ENCODE measurements at regions not wholly inside any gene's neighbourhood (a gene's known extent, or its start where the extent isn't known, plus 50 kb on each side); places are given as distances from the start of the nearest gene placed in this dataset.
"Not testable (repeated sequence)": the region's sequence is repeated elsewhere in the genome, so short reads cannot be mapped to it uniquely, and the experiment has no call there.

DNA sequence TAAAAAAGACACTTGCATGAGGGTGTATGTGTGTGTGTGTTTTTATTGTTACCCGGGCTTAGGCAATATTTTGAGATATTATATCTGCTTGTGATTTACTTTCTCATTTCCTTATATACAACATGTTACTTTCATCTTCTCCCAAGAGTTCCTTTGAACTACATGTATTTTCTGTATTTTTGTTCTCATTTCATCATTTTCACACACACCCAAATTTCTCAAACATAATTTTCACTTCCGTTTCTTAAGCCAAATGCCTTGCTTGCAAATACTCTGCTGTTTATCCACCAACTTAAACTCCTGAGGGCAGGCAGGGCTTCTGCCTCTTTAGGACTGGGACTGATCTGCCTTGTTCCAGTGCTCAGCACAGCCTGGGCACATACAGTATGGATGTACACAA is 69.3 kb upstream of the FYN start:
- Histone ChIP-seq H3K4me3 (no peak overlapping the region), H2AFZ (no peak overlapping the region), H3K27ac (no peak overlapping the region), H3K9me3 (ENCODE audit: low read depth) (no peaks in the 10 kb centered on the region), H3K4me2 (ENCODE audit: unreplicated experiment) (no peak overlapping the region), H3K4me1 (ENCODE audit: insufficient read depth) (peaks cover 7% of the 10 kb centered on the region), H3K9ac (no peak overlapping the region), H3K27me3 (replicated peaks; ENCODE audit: insufficient read depth) (no peaks in the 10 kb centered on the region), H3K9me2 (ENCODE audit: insufficient read depth) (no peaks in the 10 kb centered on the region), H3K79me2 (ENCODE audit: insufficient read depth) (no peaks in the 10 kb centered on the region), H4K20me1 (ENCODE audit: insufficient read depth) (no peaks in the 10 kb centered on the region), H3K36me3 (ENCODE audit: low read depth) (no peaks in the 10 kb centered on the region), H3F3A (ENCODE audit: insufficient read depth) (peaks cover 14% of the 10 kb centered on the region)
- WGBS, 2 experiments (ENCODE audit: low coverage in 1 of 2, low lambda C conversion rate in 2 of 2, missing lambda C conversion rate in 2 of 2) = 80 to 88% methylated on average over 2 of the region's 2 CpGs
- no peak for DNase-seq
- no peak for TF ChIP-seq EZH2 (IDR thresholded peaks at IDR 0.05; ENCODE audit: insufficient read depth, poor library complexity, severe bottlenecking)
- no peak for TF ChIP-seq EZH2phosphoT487 (IDR thresholded peaks at IDR 0.05; ENCODE audit: insufficient read depth, low read depth)
- in situ Hi-C loops (cut with MboI) = no loop called here

DNA sequence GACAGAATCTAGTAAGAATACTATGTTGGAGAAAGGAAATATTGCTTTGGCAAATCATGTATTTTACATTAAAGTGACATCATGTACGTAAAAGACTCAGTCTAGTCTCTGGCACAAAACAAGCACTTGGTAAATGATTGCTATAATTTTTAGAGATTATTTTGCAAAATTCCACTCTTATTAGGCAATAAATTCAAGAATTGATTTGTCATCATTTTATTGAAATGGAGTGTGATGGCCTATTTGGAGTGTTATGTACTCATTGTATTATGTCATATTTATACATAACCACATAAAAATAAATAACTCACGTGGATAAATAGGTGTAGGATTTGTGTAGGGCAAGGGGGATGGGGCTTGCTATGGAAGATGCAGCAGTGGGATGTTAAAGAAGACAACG is 70.0 kb upstream of the FYN start:
- Histone ChIP-seq H3K27ac (no peak overlapping the region), H3K4me3 (no peak overlapping the region), H3K9me2 (ENCODE audit: insufficient read depth) (no peaks in the 10 kb centered on the region), H2AFZ (no peak overlapping the region), H3K27me3 (replicated peaks; ENCODE audit: insufficient read depth) (no peaks in the 10 kb centered on the region), H3K9ac (no peak overlapping the region), H3K9me3 (ENCODE audit: low read depth) (no peaks in the 10 kb centered on the region), H4K20me1 (ENCODE audit: insufficient read depth) (no peaks in the 10 kb centered on the region), H3F3A (ENCODE audit: insufficient read depth) (peaks cover 9% of the 10 kb centered on the region), H3K4me2 (ENCODE audit: unreplicated experiment) (no peak overlapping the region), H3K79me2 (ENCODE audit: insufficient read depth) (no peaks in the 10 kb centered on the region), H3K4me1 (ENCODE audit: insufficient read depth) (peaks cover 7% of the 10 kb centered on the region), H3K36me3 (ENCODE audit: low read depth) (no peaks in the 10 kb centered on the region)
- WGBS, 2 experiments (ENCODE audit: low coverage in 1 of 2, low lambda C conversion rate in 2 of 2, missing lambda C conversion rate in 2 of 2) = 59 to 62% methylated on average over 3 of the region's 3 CpGs
- TF ChIP-seq EZH2phosphoT487 (IDR thresholded peaks at IDR 0.05; ENCODE audit: insufficient read depth, low read depth) (no peak), EZH2 (IDR thresholded peaks at IDR 0.05; ENCODE audit: insufficient read depth, poor library complexity, severe bottlenecking) (no peak)
- in situ Hi-C loops (cut with MboI) = no loop called here
- DNase-seq = no peak

DNA sequence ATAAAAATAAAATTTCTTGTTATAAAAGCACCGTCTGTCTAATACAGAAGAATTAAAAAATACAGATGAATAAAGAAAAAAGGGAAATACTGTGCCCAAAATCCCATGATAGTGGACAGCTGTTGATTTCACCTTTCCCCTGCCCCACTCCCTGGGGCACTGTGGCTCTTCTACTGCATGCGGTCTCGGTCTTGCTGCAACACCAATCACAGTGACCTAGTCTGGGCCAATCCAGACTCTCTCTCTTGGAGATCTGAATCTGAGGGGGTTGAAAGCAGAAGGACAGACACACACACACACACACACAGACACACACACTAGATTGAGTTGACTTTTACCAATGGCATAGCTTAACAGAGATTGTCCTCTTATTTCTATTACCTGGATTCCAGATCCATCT is 70.5 kb upstream of the FYN start:
- no peak for TF ChIP-seq EZH2phosphoT487 (IDR thresholded peaks at IDR 0.05; ENCODE audit: insufficient read depth, low read depth)
- no peak for TF ChIP-seq EZH2 (IDR thresholded peaks at IDR 0.05; ENCODE audit: insufficient read depth, poor library complexity, severe bottlenecking)
- Histone ChIP-seq H3K27me3 (replicated peaks; ENCODE audit: insufficient read depth) (no peaks in the 10 kb centered on the region), H3K79me2 (ENCODE audit: insufficient read depth) (no peaks in the 10 kb centered on the region), H3K9me2 (ENCODE audit: insufficient read depth) (no peaks in the 10 kb centered on the region), H3K9ac (no peak overlapping the region), H3K27ac (no peak overlapping the region), H3K4me3 (no peak overlapping the region), H2AFZ (no peak overlapping the region), H3K4me2 (ENCODE audit: unreplicated experiment) (no peak overlapping the region), H3K4me1 (ENCODE audit: insufficient read depth) (peaks cover 4% of the 10 kb centered on the region), H3K9me3 (ENCODE audit: low read depth) (no peaks in the 10 kb centered on the region), H3K36me3 (ENCODE audit: low read depth) (no peaks in the 10 kb centered on the region), H4K20me1 (ENCODE audit: insufficient read depth) (no peaks in the 10 kb centered on the region), H3F3A (ENCODE audit: insufficient read depth) (peaks cover 4% of the 10 kb centered on the region)
- no peak for DNase-seq
- in situ Hi-C loops (cut with MboI) = no loop called here
- WGBS, 2 experiments (ENCODE audit: low coverage in 1 of 2, low lambda C conversion rate in 2 of 2, missing lambda C conversion rate in 2 of 2) = 89 to 95% methylated on average over 3 of the region's 3 CpGs

DNA sequence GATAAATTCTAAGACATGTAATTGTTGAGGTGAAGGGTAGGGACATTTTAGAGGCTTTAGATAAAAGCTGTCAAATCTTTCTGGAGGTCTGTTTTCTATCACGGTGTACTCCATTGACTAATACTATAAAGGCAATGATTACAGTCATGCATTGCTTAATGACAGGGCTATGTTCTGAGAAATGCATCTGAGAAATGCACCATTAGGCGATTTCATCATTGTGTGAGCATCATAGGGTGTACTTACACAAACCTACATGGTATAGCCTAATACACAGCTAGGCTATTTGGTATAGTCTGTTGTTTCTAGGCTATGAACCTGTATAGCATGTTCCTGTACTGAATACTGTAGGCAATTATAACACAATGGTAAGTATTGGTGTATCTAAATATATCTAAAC is 71.3 kb upstream of the FYN start:
- Histone ChIP-seq H3K4me2 (ENCODE audit: unreplicated experiment) (no peak overlapping the region), H3K27ac (no peak overlapping the region), H3F3A (ENCODE audit: insufficient read depth) (no peaks in the 10 kb centered on the region), H4K20me1 (ENCODE audit: insufficient read depth) (no peaks in the 10 kb centered on the region), H3K79me2 (ENCODE audit: insufficient read depth) (no peaks in the 10 kb centered on the region), H2AFZ (no peak overlapping the region), H3K4me1 (ENCODE audit: insufficient read depth) (no peaks in the 10 kb centered on the region), H3K9ac (no peak overlapping the region), H3K9me3 (ENCODE audit: low read depth) (no peaks in the 10 kb centered on the region), H3K27me3 (replicated peaks; ENCODE audit: insufficient read depth) (no peaks in the 10 kb centered on the region), H3K9me2 (ENCODE audit: insufficient read depth) (no peaks in the 10 kb centered on the region), H3K4me3 (no peak overlapping the region), H3K36me3 (ENCODE audit: low read depth) (no peaks in the 10 kb centered on the region)
- TF ChIP-seq EZH2 (IDR thresholded peaks at IDR 0.05; ENCODE audit: insufficient read depth, poor library complexity, severe bottlenecking) = no peak
- no peak for TF ChIP-seq EZH2phosphoT487 (IDR thresholded peaks at IDR 0.05; ENCODE audit: insufficient read depth, low read depth)
- in situ Hi-C loops (cut with MboI) = no loop called here
- no peak for DNase-seq
- 79 to 83% methylated on average over 2 of the region's 2 CpGs for WGBS, 2 experiments (ENCODE audit: low coverage in 1 of 2, low lambda C conversion rate in 2 of 2, missing lambda C conversion rate in 2 of 2)

DNA sequence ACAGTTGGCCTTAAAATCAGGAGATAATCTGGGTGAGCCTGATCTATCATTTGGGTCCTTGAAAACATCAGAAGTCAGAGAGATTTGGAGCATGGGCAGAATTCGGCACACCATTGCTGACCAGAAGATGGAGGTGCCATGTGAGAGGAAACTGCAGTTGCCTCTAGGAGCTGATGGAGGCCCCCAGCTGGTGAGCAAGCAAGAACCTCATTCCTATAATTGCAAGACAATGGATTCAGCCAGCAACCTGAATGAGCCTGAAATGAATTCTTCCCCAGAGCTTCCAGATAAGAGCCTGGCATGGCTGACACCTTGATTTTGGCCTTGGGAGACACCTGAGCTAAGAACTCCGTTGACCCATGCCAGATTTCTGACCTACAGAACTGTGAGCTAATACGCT is 76.3 kb upstream of the FYN start:
- no peak overlapping the region for H3K9ac ChIP-seq
- 94% methylated on average over 3 of the region's 3 CpGs for WGBS, 2 experiments (ENCODE audit: low coverage in 1 of 2, low lambda C conversion rate in 2 of 2, missing lambda C conversion rate in 2 of 2)
- in situ Hi-C loops (cut with MboI) = no loop called here
- H3K4me3 ChIP-seq = no peak overlapping the region
- H3K4me1 ChIP-seq (ENCODE audit: insufficient read depth) = peaks cover 21% of the 10 kb centered on the region
- H3K9me2 ChIP-seq (ENCODE audit: insufficient read depth) = no peaks in the 10 kb centered on the region
- no peaks in the 10 kb centered on the region for H3K79me2 ChIP-seq (ENCODE audit: insufficient read depth)
- no peaks in the 10 kb centered on the region for H4K20me1 ChIP-seq (ENCODE audit: insufficient read depth)
- H2AFZ ChIP-seq = no peak overlapping the region
- no peaks in the 10 kb centered on the region for H3K9me3 ChIP-seq (ENCODE audit: low read depth)
- no peak overlapping the region for H3K4me2 ChIP-seq (ENCODE audit: unreplicated experiment)
- no peak overlapping the region for H3K27ac ChIP-seq
- H3K36me3 ChIP-seq (ENCODE audit: low read depth) = no peaks in the 10 kb centered on the region
- DNase-seq = no peak
- TF ChIP-seq EZH2phosphoT487 (IDR thresholded peaks at IDR 0.05; ENCODE audit: insufficient read depth, low read depth) (no peak), EZH2 (IDR thresholded peaks at IDR 0.05; ENCODE audit: insufficient read depth, poor library complexity, severe bottlenecking) (no peak)
- no peaks in the 10 kb centered on the region for H3K27me3 ChIP-seq (replicated peaks; ENCODE audit: insufficient read depth)
- peaks cover 8% of the 10 kb centered on the region; the same call in 1 of the 2 replicates for H3F3A ChIP-seq (ENCODE audit: insufficient read depth)

DNA sequence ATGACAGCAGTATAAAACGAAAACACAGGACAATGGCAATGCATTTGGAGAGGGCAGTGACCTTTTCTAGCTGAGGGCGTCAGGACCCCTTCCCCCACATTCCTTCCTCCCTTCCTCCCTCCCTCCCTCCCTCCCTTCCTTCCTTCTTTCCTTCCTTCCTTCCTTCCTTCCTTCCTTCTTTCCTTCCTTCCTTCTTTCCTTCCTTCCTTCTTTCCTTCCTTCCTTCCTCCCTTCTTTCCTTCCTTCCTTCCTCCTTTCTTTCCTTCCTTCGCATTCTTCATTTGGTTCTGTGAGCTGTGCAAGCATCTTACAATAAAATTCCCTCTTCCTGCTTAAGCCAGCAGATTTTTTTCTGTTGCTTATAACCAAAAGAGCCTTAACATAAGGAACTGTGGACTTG is 76.7 kb upstream of the FYN start:
- 95 to 100% methylated on average over 2 to 3 of the region's 3 CpGs for WGBS, 2 experiments (ENCODE audit: low coverage in 1 of 2, low lambda C conversion rate in 2 of 2, missing lambda C conversion rate in 2 of 2)
- H3F3A ChIP-seq (ENCODE audit: insufficient read depth); in situ Hi-C loops (cut with MboI): not testable (repeated sequence)

More for the DNA sequence above, 76.7 kb upstream of the FYN start:
- H3K36me3 ChIP-seq (ENCODE audit: low read depth); H3K9me3 ChIP-seq (ENCODE audit: low read depth); H3K4me2 ChIP-seq (ENCODE audit: unreplicated experiment); H3K27ac ChIP-seq; DNase-seq; H3K9ac ChIP-seq; H4K20me1 ChIP-seq (ENCODE audit: insufficient read depth); H3K4me3 ChIP-seq; H3K9me2 ChIP-seq (ENCODE audit: insufficient read depth); H2AFZ ChIP-seq; H3K79me2 ChIP-seq (ENCODE audit: insufficient read depth); H3K27me3 ChIP-seq (replicated peaks; ENCODE audit: insufficient read depth): not testable (repeated sequence)
- H3K4me1 ChIP-seq (ENCODE audit: insufficient read depth) = peaks cover 21% of the 10 kb centered on the region

All from GM23248 (cell line).